G401 (cell line): ENCODE measurements at regions not wholly inside any gene's neighbourhood (a gene's known extent, or its start where the extent isn't known, plus 50 kb on each side); places are given as distances from the start of the nearest gene placed in this dataset.
"Not testable (repeated sequence)": the region's sequence is repeated elsewhere in the genome, so short reads cannot be mapped to it uniquely, and the experiment has no call there.

Experiments
- DNase-seq: peaks from one replicate; pipeline ENCODE4 v3.0.0-alpha.2; 2015; ENCODE audit warnings: low spot score
- in situ Hi-C: cut with HindIII; loops from 2 replicates; pipeline ENCODE4 v1.10.0; 2016; ENCODE audit warnings: low sequenced_read_pairs, mixed read lengths

GRCh38 chr5:66382152-66382551 is 214.0 kb upstream of the MAST4 start:
- in situ Hi-C loops, result no loop called here

GRCh38 chr5:66405145-66405544 is 191.0 kb upstream of the MAST4 start:
- DNase-seq, in situ Hi-C loops: not testable (repeated sequence)

More at GRCh38 chr5:66382152-66382551, 214.0 kb upstream of the MAST4 start:
- DNase-seq, result no peak

- in situ Hi-C loops, result no loop called here
- DNase-seq, result no peak
Observed at GRCh38 chr5:66406761-66407336, 189.3 kb upstream of the MAST4 start.

- DNase-seq, result no peak
- in situ Hi-C loops, result no loop called here
Observed at GRCh38 chr5:66407765-66408164, 188.4 kb upstream of the MAST4 start.

- DNase-seq, result no peak
- in situ Hi-C loops, result no loop called here
Observed at GRCh38 chr5:66408576-66408975, 187.6 kb upstream of the MAST4 start.

GRCh38 chr5:66410122-66410521 is 186.1 kb upstream of the MAST4 start:
- in situ Hi-C loops, result no loop called here
- DNase-seq, result no peak

GRCh38 chr5:66411701-66412100 is 184.5 kb upstream of the MAST4 start:
- in situ Hi-C loops, result no loop called here
- no peak for DNase-seq

GRCh38 chr5:66413931-66414330 is 182.3 kb upstream of the MAST4 start:
- in situ Hi-C loops, result no loop called here
- no peak for DNase-seq

- in situ Hi-C loops, result no loop called here
- DNase-seq, result no peak
Observed at GRCh38 chr5:66415208-66415607, 181.0 kb upstream of the MAST4 start.

- in situ Hi-C loops, result no loop called here
- no peak for DNase-seq
Observed at GRCh38 chr5:66416698-66417097, 179.5 kb upstream of the MAST4 start.

GRCh38 chr5:66417781-66418180 is 178.4 kb upstream of the MAST4 start:
- no peak for DNase-seq
- in situ Hi-C loops, result no loop called here

GRCh38 chr5:66423484-66423883 is 172.7 kb upstream of the MAST4 start:
- DNase-seq, result no peak
- in situ Hi-C loops, result no loop called here

GRCh38 chr5:66425842-66426241 is 170.4 kb upstream of the MAST4 start:
- no peak for DNase-seq
- in situ Hi-C loops, result no loop called here

- no peak for DNase-seq
- in situ Hi-C loops, result no loop called here
Observed at GRCh38 chr5:66426259-66427138, 169.7 kb upstream of the MAST4 start.

GRCh38 chr5:66427139-66427442 is 169.1 kb upstream of the MAST4 start:
- DNase-seq, result no peak
- in situ Hi-C loops, result no loop called here

- in situ Hi-C loops, result no loop called here
- no peak for DNase-seq
Observed at GRCh38 chr5:66436721-66437120, 159.5 kb upstream of the MAST4 start.

- no peak for DNase-seq
- in situ Hi-C loops, result no loop called here
Observed at GRCh38 chr5:66438087-66438486, 158.1 kb upstream of the MAST4 start.

- in situ Hi-C loops, result no loop called here
- no peak for DNase-seq
Observed at GRCh38 chr5:66438696-66439095, 157.5 kb upstream of the MAST4 start.

GRCh38 chr5:66440202-66440680 is 156.0 kb upstream of the MAST4 start:
- in situ Hi-C loops, result no loop called here
- no peak for DNase-seq

GRCh38 chr5:66441351-66441750 is 154.8 kb upstream of the MAST4 start:
- DNase-seq, result no peak
- in situ Hi-C loops, result no loop called here

GRCh38 chr5:66442951-66443445 is 153.2 kb upstream of the MAST4 start:
- no peak for DNase-seq
- in situ Hi-C loops, result no loop called here
